Mammary epithelial cell (primary cell): ENCODE measurements at regions not wholly inside any gene's neighbourhood (a gene's known extent, or its start where the extent isn't known, plus 50 kb on each side); places are given as distances from the start of the nearest gene placed in this dataset.

ENCODE experiments used
- CTCF ChIP-seq, 2 donors: IDR thresholded peaks in 1 of 2; conservative IDR thresholded peaks in 1 of 2; 2 replicates each; pipeline ENCODE4 v1.5.1; 2011 to 2012; ENCODE audit warnings: inconsistent platforms in 2 of 2, low read length in 2 of 2, mild to moderate bottlenecking in 2 of 2, control low read depth in 1 of 2, low read depth in 1 of 2; ENCODE audit not compliant: insufficient read depth in 1 of 2; ENCODE audit errors: extremely low read depth in 1 of 2
- EZH2 ChIP-seq: IDR thresholded peaks from 2 replicates; pipeline ENCODE4 v1.6.1; 2012; ENCODE audit warnings: low read length, inconsistent platforms, borderline replicate concordance

GRCh38 chr3:76523337-76523736 is 516.6 kb upstream of the ROBO2 start:
- TF ChIP-seq EZH2 (no peak), CTCF (conservative IDR thresholded peaks at IDR 0.05 in 1 of 2, IDR thresholded peaks at IDR 0.05 in 1 of 2; ENCODE audit: extremely low read depth in 1 of 2, insufficient read depth in 1 of 2, low read depth in 1 of 2, low read length in 2 of 2) (no peak)
